ENCODE measurements at regions not wholly inside any gene's neighbourhood (a gene's known extent, or its start where the extent isn't known, plus 50 kb on each side); places are given as distances from the start of the nearest gene placed in this dataset.

- TF ChIP-seq, protein P1, sequence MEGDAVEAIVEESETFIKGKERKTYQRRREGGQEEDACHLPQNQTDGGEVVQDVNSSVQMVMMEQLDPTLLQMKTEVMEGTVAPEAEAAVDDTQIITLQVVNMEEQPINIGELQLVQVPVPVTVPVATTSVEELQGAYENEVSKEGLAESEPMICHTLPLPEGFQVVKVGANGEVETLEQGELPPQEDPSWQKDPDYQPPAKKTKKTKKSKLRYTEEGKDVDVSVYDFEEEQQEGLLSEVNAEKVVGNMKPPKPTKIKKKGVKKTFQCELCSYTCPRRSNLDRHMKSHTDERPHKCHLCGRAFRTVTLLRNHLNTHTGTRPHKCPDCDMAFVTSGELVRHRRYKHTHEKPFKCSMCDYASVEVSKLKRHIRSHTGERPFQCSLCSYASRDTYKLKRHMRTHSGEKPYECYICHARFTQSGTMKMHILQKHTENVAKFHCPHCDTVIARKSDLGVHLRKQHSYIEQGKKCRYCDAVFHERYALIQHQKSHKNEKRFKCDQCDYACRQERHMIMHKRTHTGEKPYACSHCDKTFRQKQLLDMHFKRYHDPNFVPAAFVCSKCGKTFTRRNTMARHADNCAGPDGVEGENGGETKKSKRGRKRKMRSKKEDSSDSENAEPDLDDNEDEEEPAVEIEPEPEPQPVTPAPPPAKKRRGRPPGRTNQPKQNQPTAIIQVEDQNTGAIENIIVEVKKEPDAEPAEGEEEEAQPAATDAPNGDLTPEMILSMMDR (IDR thresholded peaks at IDR 0.05): no peak
- TF ChIP-seq POLR2A (IDR thresholded peaks at IDR 0.05): no peak
These were observed 124.9 kb upstream of the ANKRD55 start for GRCh38 chr5:56358046-56358445.

All from testis (tissue), 2 donors.